H1 (cell line): ENCODE measurements at regions not wholly inside any gene's neighbourhood (a gene's known extent, or its start where the extent isn't known, plus 50 kb on each side); places are given as distances from the start of the nearest gene placed in this dataset.
A peak's percentile ranks its signal among the peaks of the same experiment; 100 is the strongest.

Experiments
- CTCF ChIA-PET: fragments of 300-600 bp; sonication (Branson Sonifier 250); formaldehyde crosslinking; loops from one replicate; lab custom pipeline; 2021; ENCODE audit not compliant: partially characterized antibody; lab: Charles Lee
- POLR2A ChIA-PET: fragments of 300-600 bp; sonication (Branson Sonifier 250); formaldehyde crosslinking; loops from one replicate; lab custom pipeline; 2021; ENCODE audit warnings: inconsistent platforms; ENCODE audit not compliant: partially characterized antibody; lab: Charles Lee
- DNase-seq, 2 experiments: peaks; one replicate each; pipeline versions ENCODE4 v3.0.0 to v3.0.0-alpha.2; 2010 to 2022; ENCODE audit warnings: low spot score in 2 of 2, low read depth in 1 of 2, mixed read lengths in 1 of 2
- FAIRE-seq: peaks from 2 replicates; lab custom pipeline; 2011; peaks lifted over from hg19 to GRCh38; lab: Jason Lieb, UNC
- H2AFZ ChIP-seq: 2 replicates; pipeline ENCODE4 v1.8.1; 2012; ENCODE audit warnings: low read length, inconsistent platforms
- H2AK5ac ChIP-seq: 2 replicates; pipeline ENCODE4 v1.6.1; 2013; ENCODE audit warnings: low read depth, low read length
- H2BK120ac ChIP-seq: replicated peaks from 2 replicates; pipeline ENCODE3; 2013; ENCODE audit warnings: low read depth, low read length, inconsistent platforms
- H2BK12ac ChIP-seq: 2 replicates; pipeline ENCODE4 v1.6.1; 2013; ENCODE audit warnings: low read depth, low read length
- H2BK15ac ChIP-seq: 2 replicates; pipeline ENCODE4 v1.6.1; 2013; ENCODE audit warnings: low read length
- H2BK20ac ChIP-seq: 2 replicates; pipeline ENCODE4 v1.6.1; 2013; ENCODE audit warnings: low read length
- H2BK5ac ChIP-seq: 2 replicates; pipeline ENCODE4 v1.6.1; 2013; ENCODE audit warnings: low read depth, low read length
- H3K14ac ChIP-seq: 2 replicates; pipeline ENCODE4 v1.6.1; 2013; ENCODE audit warnings: inconsistent platforms; ENCODE audit not compliant: insufficient read length
- H3K18ac ChIP-seq: 2 replicates; pipeline ENCODE4 v1.6.1; 2013; ENCODE audit warnings: low read length; ENCODE audit errors: extremely low read depth
- H3K23ac ChIP-seq: 2 replicates; pipeline ENCODE4 v1.6.1; 2013; ENCODE audit warnings: inconsistent platforms; ENCODE audit not compliant: insufficient read length
- H3K23me2 ChIP-seq: 2 replicates; pipeline ENCODE4 v1.6.1; 2013; ENCODE audit warnings: low read depth, low read length
- H3K27ac ChIP-seq: 2 replicates; pipeline ENCODE4 v1.6.1; 2011; ENCODE audit warnings: low read depth, low read length, inconsistent platforms
- H3K27me3 ChIP-seq, 4 experiments: replicated peaks in 1 of 4; 1 replicate in 1 of 4; 2 replicates in 3 of 4; pipeline versions ENCODE4 v1.6.1 to v1.8.1; 2011 to 2013; ENCODE audit warnings: low read length in 3 of 4, mild to moderate bottlenecking in 3 of 4, inconsistent platforms in 2 of 4, mixed read lengths in 2 of 4, moderate library complexity in 1 of 4; ENCODE audit not compliant: control insufficient read depth in 3 of 4, insufficient read depth in 3 of 4; ENCODE audit errors: extremely low read depth in 1 of 4
- H3K36me3 ChIP-seq, 4 experiments: 2 replicates each; pipeline versions ENCODE4 v1.6.1 to v1.8.1; 2011 to 2013; ENCODE audit warnings: mild to moderate bottlenecking in 4 of 4, low read length in 3 of 4, moderate library complexity in 2 of 4, control low read depth in 1 of 4, inconsistent platforms in 1 of 4; ENCODE audit not compliant: insufficient read depth in 4 of 4, control insufficient read depth in 2 of 4
- H3K4ac ChIP-seq: replicated peaks from 2 replicates; pipeline ENCODE3; 2013; ENCODE audit warnings: low read length, low read depth, mixed read lengths, inconsistent platforms; ENCODE audit not compliant: insufficient read length
- H3K4me1 ChIP-seq, 4 experiments: replicated peaks in 1 of 4; 1 replicate in 1 of 4; 2 replicates in 3 of 4; pipeline versions ENCODE4 v1.6.1 to v1.8.1; 2011 to 2013; ENCODE audit warnings: low read length in 3 of 4, inconsistent platforms in 2 of 4, mixed read lengths in 1 of 4; ENCODE audit not compliant: insufficient read depth in 4 of 4, control insufficient read depth in 3 of 4
- H3K4me2 ChIP-seq, 2 experiments: 2 replicates each; pipeline versions ENCODE4 v1.6.1 to v1.8.1; 2011 to 2013; ENCODE audit warnings: low read depth in 2 of 2, low read length in 2 of 2, control low read depth in 1 of 2, inconsistent platforms in 1 of 2, mild to moderate bottlenecking in 1 of 2; ENCODE audit not compliant: insufficient read depth in 1 of 2
- H3K4me3 ChIP-seq, 4 experiments: fragments of 200-600, 300-600 bp in 1 of 4; sonication (generic), shearing (Covaris generic), sonication (Bioruptor Twin) in 1 of 4; 2 replicates each; pipeline versions ENCODE4 v1.5.1 to v1.8.1; 2011 to 2016; ENCODE audit warnings: low read length in 4 of 4, low read depth in 3 of 4, control low read depth in 2 of 4, inconsistent platforms in 2 of 4, mild to moderate bottlenecking in 2 of 4, mixed read lengths in 1 of 4, moderate library complexity in 1 of 4; ENCODE audit not compliant: insufficient read depth in 2 of 4; ENCODE audit errors: extremely low read depth in 1 of 4
- H3K56ac ChIP-seq: replicated peaks from 2 replicates; pipeline ENCODE3; 2013; ENCODE audit warnings: low read depth, mild to moderate bottlenecking, mixed read lengths, low read length, inconsistent platforms; ENCODE audit not compliant: insufficient read length
- H3K79me1 ChIP-seq: 2 replicates; pipeline ENCODE4 v1.6.1; 2013; ENCODE audit warnings: low read depth, low read length, control low read depth
- H3K79me2 ChIP-seq, 2 experiments: 2 replicates each; pipeline versions ENCODE4 v1.6.1 to v1.8.1; 2012 to 2013; ENCODE audit warnings: low read length in 2 of 2, mild to moderate bottlenecking in 2 of 2, inconsistent platforms in 1 of 2; ENCODE audit not compliant: insufficient read depth in 2 of 2, control insufficient read depth in 1 of 2
- H3K9ac ChIP-seq, 4 experiments: replicated peaks in 1 of 4; 1 replicate in 1 of 4; 2 replicates in 3 of 4; pipeline versions ENCODE4 v1.6.1 to v1.8.1; 2011 to 2013; ENCODE audit warnings: low read depth in 3 of 4, low read length in 3 of 4, control low read depth in 2 of 4, mild to moderate bottlenecking in 2 of 4, moderate library complexity in 2 of 4, inconsistent platforms in 1 of 4; ENCODE audit errors: extremely low read depth in 1 of 4
- H3K9me3 ChIP-seq, 2 experiments: 2 replicates each; pipeline versions ENCODE4 v1.6.1 to v1.8.1; 2012 to 2013; ENCODE audit warnings: mild to moderate bottlenecking in 2 of 2, moderate library complexity in 2 of 2, control low read depth in 1 of 2, inconsistent platforms in 1 of 2, low read depth in 1 of 2, low read length in 1 of 2, mixed read lengths in 1 of 2; ENCODE audit not compliant: insufficient read depth in 2 of 2
- H4K20me1 ChIP-seq, 2 experiments: replicated peaks in 1 of 2; 2 replicates each; pipeline versions ENCODE3 to v1.8.1; 2011 to 2013; ENCODE audit warnings: inconsistent platforms in 2 of 2, low read length in 2 of 2, mild to moderate bottlenecking in 1 of 2; ENCODE audit not compliant: insufficient read depth in 2 of 2, control insufficient read depth in 1 of 2
- H4K5ac ChIP-seq: 2 replicates; pipeline ENCODE4 v1.6.1; 2013; ENCODE audit warnings: low read length, low read depth, mixed read lengths, inconsistent platforms; ENCODE audit not compliant: insufficient read length
- H4K8ac ChIP-seq: 2 replicates; pipeline ENCODE4 v1.8.0; 2013; ENCODE audit warnings: mild to moderate bottlenecking, moderate library complexity, low read length, inconsistent platforms; ENCODE audit not compliant: insufficient read depth; ENCODE audit errors: extremely low read depth
- H4K91ac ChIP-seq: replicated peaks from 2 replicates; pipeline ENCODE3; 2013; ENCODE audit warnings: low read length, mixed read lengths, inconsistent platforms; ENCODE audit not compliant: insufficient read length
- BACH1 ChIP-seq: IDR thresholded peaks from 2 replicates; pipeline ENCODE4 v1.6.1; 2012; ENCODE audit warnings: low read length, improper control_type of control experiment
- EP300 ChIP-seq, 2 experiments: IDR thresholded peaks; 1 replicate in 1 of 2; 2 replicates in 1 of 2; pipeline ENCODE4 v1.6.1; 2011 to 2012; ENCODE audit warnings: low read depth in 2 of 2, low read length in 2 of 2, mild to moderate bottlenecking in 2 of 2, borderline replicate concordance in 1 of 2, inconsistent platforms in 1 of 2, moderate library complexity in 1 of 2
- HDAC6 ChIP-seq: IDR thresholded peaks from one replicate; pipeline ENCODE4 v1.7.1; 2012; ENCODE audit warnings: low read depth, mild to moderate bottlenecking, inconsistent platforms, low read length, moderate library complexity
- JUND ChIP-seq: IDR thresholded peaks from 2 replicates; pipeline ENCODE4 v1.6.1; 2011; ENCODE audit warnings: mild to moderate bottlenecking, improper control_type of control experiment, low read length
- RNF2 ChIP-seq: fragments of 200-900, 300-1000 bp; sonication (generic); IDR thresholded peaks from 2 replicates; pipeline ENCODE4 v1.7.1; 2016; ENCODE audit warnings: borderline replicate concordance, low read depth, mild to moderate bottlenecking, antibody characterized with exemption, low read length; ENCODE audit not compliant: poor library complexity, severe bottlenecking; ENCODE audit errors: missing control alignments
- SP1 ChIP-seq: IDR thresholded peaks from 2 replicates; pipeline ENCODE4 v1.6.1; 2011; ENCODE audit warnings: low read depth, low read length
- ZNF274 ChIP-seq: IDR thresholded peaks from 2 replicates; pipeline ENCODE4 v1.7.0; 2012; ENCODE audit warnings: low read length, borderline replicate concordance; ENCODE audit errors: extremely low read depth
- WGBS, 2 experiments: shearing (Covaris generic) in 1 of 2; methylation state at CpG; one replicate each; pipeline versions ENCODE4 v1.1.6 to v1.1.7; 2013 to 2015; ENCODE audit warnings: low lambda C conversion rate in 2 of 2, mixed read lengths in 2 of 2, inconsistent platforms in 1 of 2, low coverage in 1 of 2, missing lambda C conversion rate in 1 of 2; ENCODE audit not compliant: insufficient replicate concordance in 2 of 2, insufficient coverage in 1 of 2, insufficient read length in 1 of 2; ENCODE audit errors: extremely low coverage in 1 of 2, missing lambda C conversion rate in 1 of 2; 5-methylcytosine and 5-hydroxymethylcytosine counted together

DNA sequence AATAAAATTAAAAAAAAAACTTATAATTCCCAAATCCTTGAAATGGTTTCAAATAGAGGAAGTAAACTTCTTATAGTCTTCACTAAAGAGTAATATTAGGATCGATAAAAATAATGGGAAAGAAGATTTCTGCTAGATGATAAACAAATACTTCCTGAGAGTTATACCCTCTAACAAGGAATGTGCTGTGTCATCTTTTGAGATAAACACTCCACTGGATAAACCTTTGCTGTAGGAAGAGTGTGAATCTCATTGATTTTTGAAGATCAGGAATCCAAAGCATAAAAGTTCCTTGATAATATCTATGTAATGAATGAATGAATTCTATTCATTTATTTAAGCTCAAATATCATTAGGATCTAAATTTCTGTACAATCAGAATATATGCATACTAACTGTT is 161.0 kb upstream of the GBE1 start:
- Histone ChIP-seq H4K8ac (no peak overlapping the region), H3K36me3 (no peaks in the 10 kb centered on the region), H2AFZ (0 out of 2 replicates have a peak overlapping the region, but pooled peaks have one; percentile 11), H3K18ac (no peak overlapping the region), H2AK5ac (no peak overlapping the region), H3K4me2 (no peak overlapping the region), H3K4me1 (no peaks in the 10 kb centered on the region), H3K14ac (no peak overlapping the region), H4K5ac (no peak overlapping the region)
- FAIRE-seq (no peak), DNase-seq (no peak)
- TF ChIP-seq BACH1 (peak; percentile 59; the same call in 1 of the 2 replicates), HDAC6 (no peak), EP300 (IDR thresholded peaks at IDR 0.05; ENCODE audit: borderline replicate concordance in 1 of 2, low read depth in 2 of 2, low read length in 2 of 2) (no peak), RNF2 (no peak), ZNF274 (no peak), SP1 (no peak), JUND (no peak)
- TF ChIP-seq, all 59 proteins: peak for 1
- Histone ChIP-seq H3K4ac (no peak overlapping the region), H4K91ac (no peak overlapping the region), H2BK5ac (no peak overlapping the region), H2BK12ac (no peak overlapping the region), H3K9ac (no peak overlapping the region), H3K9me3 (no peaks in the 10 kb centered on the region), H3K79me2 (no peaks in the 10 kb centered on the region), H2BK15ac (no peak overlapping the region), H3K27me3 (no peaks in the 10 kb centered on the region), H4K20me1 (no peaks in the 10 kb centered on the region), H3K23me2 (no peaks in the 10 kb centered on the region), H3K27ac (no peak overlapping the region), H3K79me1 (no peaks in the 10 kb centered on the region), H3K4me3 (no peak overlapping the region), H2BK120ac (no peak overlapping the region), H2BK20ac (no peak overlapping the region), H3K56ac (no peak overlapping the region), H3K23ac (no peak overlapping the region)
- ChIA-PET POLR2A (no interaction called here), CTCF (interaction anchor here (7.8 kb wide), 1 partner anchor 12 kb away, joined by 61 read pairs; no protein-coding TSS in a partner anchor)
- WGBS, 2 experiments: 96% methylated on average over 1 of the region's 1 CpG; no CpG with 5 or more reads in 1 of the 2 experiments
